ENCODE measurements at regions not wholly inside any gene's neighbourhood (a gene's known extent, or its start where the extent isn't known, plus 50 kb on each side); places are given as distances from the start of the nearest gene placed in this dataset.
"Not testable (repeated sequence)": the region's sequence is repeated elsewhere in the genome, so short reads cannot be mapped to it uniquely, and the experiment has no call there.

DNA sequence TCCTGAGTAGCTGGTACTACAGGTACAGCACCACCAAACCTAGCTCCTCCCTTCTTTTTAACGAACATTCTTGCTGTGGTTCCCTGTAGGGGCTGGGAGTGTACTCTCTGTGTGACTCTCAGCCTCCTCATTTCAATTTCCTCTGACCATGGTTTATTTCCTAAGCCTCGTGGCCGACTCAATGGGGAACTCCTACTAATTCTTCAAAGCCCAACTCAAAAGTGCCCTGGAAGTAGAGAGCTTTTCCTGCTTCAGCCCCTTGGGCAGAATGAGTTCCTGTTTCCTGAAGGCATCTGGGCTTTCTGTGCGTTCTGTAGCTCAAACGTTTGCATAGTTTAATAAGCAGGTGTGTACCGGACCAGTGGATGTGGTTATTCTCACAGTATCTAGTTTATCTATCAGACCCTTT lies 70.9 kb upstream of the ACOT11 start:
- DNase-seq (no peak), FAIRE-seq (no peak)
- whole genome bisulfite sequencing, 3 donors: 49 to 61% (median 50%) methylated on average over 6 of the region's 6 CpGs
- Histone ChIP-seq H3K9me3 (ENCODE audit: control insufficient read depth in 2 of 2, insufficient read depth in 1 of 2, low read depth in 1 of 2, low read length in 1 of 2) (no peaks in the 10 kb centered on the region), H3K4me1 (ENCODE audit: control insufficient read depth in 3 of 3, insufficient read depth in 2 of 3, low read depth in 1 of 3, low read length in 2 of 3) (peaks cover 2 to 44% (median 7%) of the 10 kb centered on the region in 3 donors), H3K36me3 (ENCODE audit: control insufficient read depth in 3 of 3, insufficient read depth in 2 of 3, low read depth in 1 of 3, low read length in 3 of 3) (no peaks in the 10 kb centered on the region), H3K4me3 (ENCODE audit: low read depth in 1 of 3, low read length in 3 of 3) (no peak overlapping the region), H3K27ac (ENCODE audit: low read depth in 1 of 3, low read length in 2 of 3) (no peak overlapping the region), H3K27me3 (ENCODE audit: control insufficient read depth in 3 of 3, insufficient read depth in 3 of 3, low read length in 3 of 3) (peaks cover 0 to 7% (median 0%) of the 10 kb centered on the region in 3 donors)

DNA sequence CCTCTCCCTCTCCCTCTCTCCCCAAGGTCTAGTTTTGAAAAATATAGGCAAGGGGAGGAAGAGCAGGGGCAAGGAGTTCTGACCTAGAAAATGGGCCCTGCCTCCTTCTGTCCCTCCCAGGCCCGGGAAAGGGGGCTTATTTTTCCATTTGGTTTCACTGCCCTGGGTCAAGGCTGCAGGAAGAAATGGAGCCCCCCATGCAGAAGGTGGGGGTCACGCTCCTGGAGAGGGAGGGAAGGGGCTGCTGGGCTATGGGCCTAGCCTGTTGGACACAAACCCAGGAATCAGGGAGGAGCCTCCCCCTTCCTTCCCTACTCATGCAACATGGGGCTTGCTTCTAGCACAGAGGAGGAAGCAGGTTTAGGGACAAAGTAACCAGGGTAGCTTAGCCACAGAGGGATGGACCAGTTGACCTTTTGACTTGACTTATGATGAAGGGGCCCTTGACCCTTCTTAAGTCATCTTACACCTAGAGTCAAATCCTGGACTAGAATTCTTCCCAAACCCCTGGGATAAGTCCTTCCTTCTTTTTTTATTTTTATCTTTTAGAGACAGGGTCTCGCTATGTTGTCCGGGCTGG lies 70.4 kb upstream of the SSBP3 start:
- 79 to 84% (median 80%) methylated on average over 4 of the region's 4 CpGs for WGBS, 3 donors

GRCh38 chr1:54475946-54476516 lies 69.8 kb upstream of the SSBP3 start:
- no peak for FAIRE-seq
- Histone ChIP-seq H3K27me3 (ENCODE audit: control insufficient read depth in 3 of 3, insufficient read depth in 3 of 3, low read length in 3 of 3) (peaks cover 0 to 7% (median 0%) of the 10 kb centered on the region in 3 donors), H3K9me3 (ENCODE audit: control insufficient read depth in 2 of 2, insufficient read depth in 1 of 2, low read depth in 1 of 2, low read length in 1 of 2) (no peaks in the 10 kb centered on the region), H3K4me1 (ENCODE audit: control insufficient read depth in 3 of 3, insufficient read depth in 2 of 3, low read depth in 1 of 3, low read length in 2 of 3) (peaks cover 0 to 38% (median 3%) of the 10 kb centered on the region in 3 donors), H3K36me3 (ENCODE audit: control insufficient read depth in 3 of 3, insufficient read depth in 2 of 3, low read depth in 1 of 3, low read length in 3 of 3) (no peaks in the 10 kb centered on the region), H3K27ac (ENCODE audit: low read depth in 1 of 3, low read length in 2 of 3) (peak overlapping the region in 1 of 3 donors; percentile 50), H3K4me3 (ENCODE audit: low read depth in 1 of 3, low read length in 3 of 3) (no peak overlapping the region)
- DNase-seq: no peak
- WGBS, 3 donors: 55 to 76% (median 69%) methylated on average over 6 to 10 of the region's 10 CpGs

More for the DNA sequence above, 70.4 kb upstream of the SSBP3 start:
- no peak for DNase-seq
- Histone ChIP-seq H3K36me3 (ENCODE audit: control insufficient read depth in 3 of 3, insufficient read depth in 2 of 3, low read depth in 1 of 3, low read length in 3 of 3) (no peaks in the 10 kb centered on the region), H3K4me1 (ENCODE audit: control insufficient read depth in 3 of 3, insufficient read depth in 2 of 3, low read depth in 1 of 3, low read length in 2 of 3) (peaks cover 2 to 44% (median 7%) of the 10 kb centered on the region in 3 donors), H3K27me3 (ENCODE audit: control insufficient read depth in 3 of 3, insufficient read depth in 3 of 3, low read length in 3 of 3) (peaks cover 0 to 7% (median 0%) of the 10 kb centered on the region in 3 donors), H3K9me3 (ENCODE audit: control insufficient read depth in 2 of 2, insufficient read depth in 1 of 2, low read depth in 1 of 2, low read length in 1 of 2) (no peaks in the 10 kb centered on the region), H3K27ac (ENCODE audit: low read depth in 1 of 3, low read length in 2 of 3) (peak overlapping the region in 1 of 3 donors; percentile 8), H3K4me3 (ENCODE audit: low read depth in 1 of 3, low read length in 3 of 3) (no peak overlapping the region)
- FAIRE-seq: no peak

DNA sequence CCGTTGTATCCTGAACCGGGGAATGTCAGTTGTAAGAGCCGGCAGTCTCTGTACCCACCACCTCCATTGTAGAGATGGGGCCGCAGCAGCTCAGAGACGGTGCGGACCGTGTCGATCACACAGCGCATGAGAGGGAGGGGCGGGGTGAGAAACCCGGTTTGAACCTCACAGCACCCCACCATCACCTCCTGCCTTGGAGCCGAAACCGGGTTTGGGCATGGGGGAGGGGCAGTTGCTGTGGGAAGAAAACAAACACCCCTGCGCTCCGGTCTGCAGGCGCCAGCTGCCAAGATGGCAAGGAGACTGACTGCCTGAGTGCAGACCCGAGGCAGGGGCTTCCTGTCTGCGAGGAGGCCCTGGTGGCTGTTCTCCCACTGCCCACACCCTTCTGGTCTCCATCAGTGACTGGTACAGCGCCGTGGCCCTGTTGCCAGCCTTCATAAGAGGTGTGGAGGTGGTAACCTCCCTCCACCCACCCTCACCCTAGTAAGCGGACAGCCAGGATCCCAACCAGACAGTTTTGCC lies 69.2 kb upstream of the SSBP3 start:
- H3K4me3 ChIP-seq (ENCODE audit: low read depth in 1 of 3, low read length in 3 of 3): no peak overlapping the region
- peak overlapping the region in 1 of 3 donors; percentile 50 for H3K27ac ChIP-seq (ENCODE audit: low read depth in 1 of 3, low read length in 2 of 3)
- no peaks in the 10 kb centered on the region for H3K36me3 ChIP-seq (ENCODE audit: control insufficient read depth in 3 of 3, insufficient read depth in 2 of 3, low read depth in 1 of 3, low read length in 3 of 3)
- peaks cover 0 to 32% (median 2%) of the 10 kb centered on the region in 3 donors for H3K4me1 ChIP-seq (ENCODE audit: control insufficient read depth in 3 of 3, insufficient read depth in 2 of 3, low read depth in 1 of 3, low read length in 2 of 3)
- 32 to 53% (median 50%) methylated on average over 21 of the region's 21 CpGs for WGBS, 3 donors
- no peak for DNase-seq
- no peaks in the 10 kb centered on the region for H3K9me3 ChIP-seq (ENCODE audit: control insufficient read depth in 2 of 2, insufficient read depth in 1 of 2, low read depth in 1 of 2, low read length in 1 of 2)
- H3K27me3 ChIP-seq (ENCODE audit: control insufficient read depth in 3 of 3, insufficient read depth in 3 of 3, low read length in 3 of 3): peaks cover 0 to 7% (median 0%) of the 10 kb centered on the region in 3 donors
- FAIRE-seq: no peak

- Histone ChIP-seq H3K4me3 (ENCODE audit: low read depth in 1 of 3, low read length in 3 of 3) (peak overlapping the region in 2 of 3 donors; percentile 15 to 51), H3K27ac (ENCODE audit: low read depth in 1 of 3, low read length in 2 of 3) (no peak overlapping the region), H3K36me3 (ENCODE audit: control insufficient read depth in 3 of 3, insufficient read depth in 2 of 3, low read depth in 1 of 3, low read length in 3 of 3) (no peaks in the 10 kb centered on the region), H3K4me1 (ENCODE audit: control insufficient read depth in 3 of 3, insufficient read depth in 2 of 3, low read depth in 1 of 3, low read length in 2 of 3) (peaks cover 0 to 27% (median 2%) of the 10 kb centered on the region in 3 donors), H3K9me3 (ENCODE audit: control insufficient read depth in 2 of 2, insufficient read depth in 1 of 2, low read depth in 1 of 2, low read length in 1 of 2) (no peaks in the 10 kb centered on the region), H3K27me3 (ENCODE audit: control insufficient read depth in 3 of 3, insufficient read depth in 3 of 3, low read length in 3 of 3) (peaks cover 0 to 7% (median 0%) of the 10 kb centered on the region in 3 donors)
- no peak for FAIRE-seq
- 2 to 3% (median 3%) methylated on average over 24 to 47 of the region's 47 CpGs for WGBS, 3 donors
- DNase-seq: peak in 1 of 2 donors; percentile 67
Observed at GRCh38 chr1:54474310-54475251, 68.4 kb upstream of the SSBP3 start.

GRCh38 chr1:54471588-54471987 lies 65.4 kb upstream of the SSBP3 start:
- 86 to 94% (median 88%) methylated on average over 7 of the region's 7 CpGs for WGBS, 3 donors
- H3K27ac ChIP-seq (ENCODE audit: low read depth in 1 of 3, low read length in 2 of 3): no peak overlapping the region
- no peak overlapping the region for H3K4me3 ChIP-seq (ENCODE audit: low read depth in 1 of 3, low read length in 3 of 3)
- H3K27me3 ChIP-seq (ENCODE audit: control insufficient read depth in 3 of 3, insufficient read depth in 3 of 3, low read length in 3 of 3): peaks cover 0 to 7% (median 0%) of the 10 kb centered on the region in 3 donors
- peaks cover 0 to 24% (median 2%) of the 10 kb centered on the region in 3 donors for H3K4me1 ChIP-seq (ENCODE audit: control insufficient read depth in 3 of 3, insufficient read depth in 2 of 3, low read depth in 1 of 3, low read length in 2 of 3)
- H3K36me3 ChIP-seq (ENCODE audit: control insufficient read depth in 3 of 3, insufficient read depth in 2 of 3, low read depth in 1 of 3, low read length in 3 of 3): no peaks in the 10 kb centered on the region
- H3K9me3 ChIP-seq (ENCODE audit: control insufficient read depth in 2 of 2, insufficient read depth in 1 of 2, low read depth in 1 of 2, low read length in 1 of 2): no peaks in the 10 kb centered on the region
- FAIRE-seq (no peak), DNase-seq (no peak)

- peaks cover under 1 to 20% (median 3%) of the 10 kb centered on the region in 3 donors for H3K4me1 ChIP-seq (ENCODE audit: control insufficient read depth in 3 of 3, insufficient read depth in 2 of 3, low read depth in 1 of 3, low read length in 2 of 3)
- H3K27ac ChIP-seq (ENCODE audit: low read depth in 1 of 3, low read length in 2 of 3); FAIRE-seq; H3K9me3 ChIP-seq (ENCODE audit: control insufficient read depth in 2 of 2, insufficient read depth in 1 of 2, low read depth in 1 of 2, low read length in 1 of 2); H3K36me3 ChIP-seq (ENCODE audit: control insufficient read depth in 3 of 3, insufficient read depth in 2 of 3, low read depth in 1 of 3, low read length in 3 of 3); H3K27me3 ChIP-seq (ENCODE audit: control insufficient read depth in 3 of 3, insufficient read depth in 3 of 3, low read length in 3 of 3); DNase-seq; H3K4me3 ChIP-seq (ENCODE audit: low read depth in 1 of 3, low read length in 3 of 3): not testable (repeated sequence)
- WGBS, 3 donors: 83 to 94% (median 89%) methylated on average over 2 of the region's 2 CpGs
Observed at GRCh38 chr1:54469444-54469843, 63.2 kb upstream of the SSBP3 start.
